ENCODE measurements at regions not wholly inside any gene's neighbourhood (a gene's known extent, or its start where the extent isn't known, plus 50 kb on each side); places are given as distances from the start of the nearest gene placed in this dataset.

GRCh38 chr3:66598168-66598567 lies 97.3 kb upstream of the LRIG1 start:
- Histone ChIP-seq H3K4me3 (ENCODE audit: low read length) (no peak overlapping the region), H3K9ac (ENCODE audit: low read length) (no peak overlapping the region), H3K36me3 (ENCODE audit: control insufficient read depth, insufficient read depth, low read length) (no peaks in the 10 kb centered on the region), H3K9me3 (ENCODE audit: control insufficient read depth, low read length) (no peaks in the 10 kb centered on the region), H3K4me1 (ENCODE audit: control insufficient read depth, insufficient read depth, low read length) (peaks cover 5% of the 10 kb centered on the region), H3K27me3 (ENCODE audit: control insufficient read depth, insufficient read depth, low read length) (no peaks in the 10 kb centered on the region)

- Histone ChIP-seq H3K4me1 (ENCODE audit: control insufficient read depth, insufficient read depth, low read length) (peaks cover 15% of the 10 kb centered on the region), H3K36me3 (ENCODE audit: control insufficient read depth, insufficient read depth, low read length) (no peaks in the 10 kb centered on the region), H3K27me3 (ENCODE audit: control insufficient read depth, insufficient read depth, low read length) (no peaks in the 10 kb centered on the region), H3K4me3 (ENCODE audit: low read length) (no peak overlapping the region), H3K9ac (ENCODE audit: low read length) (no peak overlapping the region), H3K9me3 (ENCODE audit: control insufficient read depth, low read length) (no peaks in the 10 kb centered on the region)
These were observed 101.4 kb upstream of the LRIG1 start for GRCh38 chr3:66602237-66602636.

- no peaks in the 10 kb centered on the region for H3K36me3 ChIP-seq (ENCODE audit: control insufficient read depth, insufficient read depth, low read length)
- H3K4me3 ChIP-seq (ENCODE audit: low read length): no peak overlapping the region
- H3K9ac ChIP-seq (ENCODE audit: low read length): no peak overlapping the region
- H3K27me3 ChIP-seq (ENCODE audit: control insufficient read depth, insufficient read depth, low read length): no peaks in the 10 kb centered on the region
- H3K4me1 ChIP-seq (ENCODE audit: control insufficient read depth, insufficient read depth, low read length): peaks cover 15% of the 10 kb centered on the region
- no peaks in the 10 kb centered on the region for H3K9me3 ChIP-seq (ENCODE audit: control insufficient read depth, low read length)
These were observed 101.9 kb upstream of the LRIG1 start for GRCh38 chr3:66602691-66603090.

GRCh38 chr3:66603151-66603611 lies 102.4 kb upstream of the LRIG1 start:
- Histone ChIP-seq H3K4me3 (ENCODE audit: low read length) (no peak overlapping the region), H3K4me1 (ENCODE audit: control insufficient read depth, insufficient read depth, low read length) (peaks cover 15% of the 10 kb centered on the region), H3K9me3 (ENCODE audit: control insufficient read depth, low read length) (no peaks in the 10 kb centered on the region), H3K9ac (ENCODE audit: low read length) (no peak overlapping the region), H3K36me3 (ENCODE audit: control insufficient read depth, insufficient read depth, low read length) (no peaks in the 10 kb centered on the region), H3K27me3 (ENCODE audit: control insufficient read depth, insufficient read depth, low read length) (no peaks in the 10 kb centered on the region)

- H3K9ac ChIP-seq (ENCODE audit: low read length): no peak overlapping the region
- H3K9me3 ChIP-seq (ENCODE audit: control insufficient read depth, low read length): no peaks in the 10 kb centered on the region
- no peak overlapping the region for H3K4me3 ChIP-seq (ENCODE audit: low read length)
- H3K27me3 ChIP-seq (ENCODE audit: control insufficient read depth, insufficient read depth, low read length): no peaks in the 10 kb centered on the region
- H3K4me1 ChIP-seq (ENCODE audit: control insufficient read depth, insufficient read depth, low read length): peaks cover 15% of the 10 kb centered on the region
- H3K36me3 ChIP-seq (ENCODE audit: control insufficient read depth, insufficient read depth, low read length): no peaks in the 10 kb centered on the region
These were observed 103.7 kb upstream of the LRIG1 start for GRCh38 chr3:66604481-66604880.

GRCh38 chr3:66606126-66606525 lies 105.3 kb upstream of the LRIG1 start:
- Histone ChIP-seq H3K9me3 (ENCODE audit: control insufficient read depth, low read length) (no peaks in the 10 kb centered on the region), H3K9ac (ENCODE audit: low read length) (no peak overlapping the region), H3K27me3 (ENCODE audit: control insufficient read depth, insufficient read depth, low read length) (no peaks in the 10 kb centered on the region), H3K4me3 (ENCODE audit: low read length) (no peak overlapping the region), H3K36me3 (ENCODE audit: control insufficient read depth, insufficient read depth, low read length) (no peaks in the 10 kb centered on the region), H3K4me1 (ENCODE audit: control insufficient read depth, insufficient read depth, low read length) (peaks cover 15% of the 10 kb centered on the region)

- H3K4me3 ChIP-seq (ENCODE audit: low read length): no peak overlapping the region
- no peaks in the 10 kb centered on the region for H3K27me3 ChIP-seq (ENCODE audit: control insufficient read depth, insufficient read depth, low read length)
- H3K4me1 ChIP-seq (ENCODE audit: control insufficient read depth, insufficient read depth, low read length): peaks cover 15% of the 10 kb centered on the region
- no peak overlapping the region for H3K9ac ChIP-seq (ENCODE audit: low read length)
- no peaks in the 10 kb centered on the region for H3K36me3 ChIP-seq (ENCODE audit: control insufficient read depth, insufficient read depth, low read length)
- no peaks in the 10 kb centered on the region for H3K9me3 ChIP-seq (ENCODE audit: control insufficient read depth, low read length)
These were observed 106.0 kb upstream of the LRIG1 start for GRCh38 chr3:66606868-66607267.

- Histone ChIP-seq H3K4me1 (ENCODE audit: control insufficient read depth, insufficient read depth, low read length) (peaks cover 7% of the 10 kb centered on the region), H3K9ac (ENCODE audit: low read length) (no peak overlapping the region), H3K27me3 (ENCODE audit: control insufficient read depth, insufficient read depth, low read length) (no peaks in the 10 kb centered on the region), H3K36me3 (ENCODE audit: control insufficient read depth, insufficient read depth, low read length) (no peaks in the 10 kb centered on the region), H3K9me3 (ENCODE audit: control insufficient read depth, low read length) (no peaks in the 10 kb centered on the region), H3K4me3 (ENCODE audit: low read length) (no peak overlapping the region)
These were observed 109.1 kb upstream of the LRIG1 start for GRCh38 chr3:66609660-66610561.

- H3K9me3 ChIP-seq (ENCODE audit: control insufficient read depth, low read length): no peaks in the 10 kb centered on the region
- H3K36me3 ChIP-seq (ENCODE audit: control insufficient read depth, insufficient read depth, low read length): no peaks in the 10 kb centered on the region
- peaks cover under 1% of the 10 kb centered on the region for H3K4me1 ChIP-seq (ENCODE audit: control insufficient read depth, insufficient read depth, low read length)
- H3K27me3 ChIP-seq (ENCODE audit: control insufficient read depth, insufficient read depth, low read length): no peaks in the 10 kb centered on the region
- H3K4me3 ChIP-seq (ENCODE audit: low read length): no peak overlapping the region
- H3K9ac ChIP-seq (ENCODE audit: low read length): no peak overlapping the region
These were observed 109.7 kb upstream of the LRIG1 start for GRCh38 chr3:66610562-66610909.

GRCh38 chr3:66615643-66616301 lies 115.0 kb upstream of the LRIG1 start:
- Histone ChIP-seq H3K9ac (ENCODE audit: low read length) (no peak overlapping the region), H3K4me3 (ENCODE audit: low read length) (no peak overlapping the region), H3K4me1 (ENCODE audit: control insufficient read depth, insufficient read depth, low read length) (no peaks in the 10 kb centered on the region), H3K36me3 (ENCODE audit: control insufficient read depth, insufficient read depth, low read length) (no peaks in the 10 kb centered on the region), H3K9me3 (ENCODE audit: control insufficient read depth, low read length) (no peaks in the 10 kb centered on the region), H3K27me3 (ENCODE audit: control insufficient read depth, insufficient read depth, low read length) (no peaks in the 10 kb centered on the region)

- no peaks in the 10 kb centered on the region for H3K27me3 ChIP-seq (ENCODE audit: control insufficient read depth, insufficient read depth, low read length)
- no peaks in the 10 kb centered on the region for H3K36me3 ChIP-seq (ENCODE audit: control insufficient read depth, insufficient read depth, low read length)
- no peaks in the 10 kb centered on the region for H3K9me3 ChIP-seq (ENCODE audit: control insufficient read depth, low read length)
- no peak overlapping the region for H3K4me3 ChIP-seq (ENCODE audit: low read length)
- no peak overlapping the region for H3K9ac ChIP-seq (ENCODE audit: low read length)
- H3K4me1 ChIP-seq (ENCODE audit: control insufficient read depth, insufficient read depth, low read length): no peaks in the 10 kb centered on the region
These were observed 116.5 kb upstream of the LRIG1 start for GRCh38 chr3:66617351-66617750.

- Histone ChIP-seq H3K4me3 (ENCODE audit: low read length) (no peak overlapping the region), H3K9me3 (ENCODE audit: control insufficient read depth, low read length) (no peaks in the 10 kb centered on the region), H3K36me3 (ENCODE audit: control insufficient read depth, insufficient read depth, low read length) (no peaks in the 10 kb centered on the region), H3K27me3 (ENCODE audit: control insufficient read depth, insufficient read depth, low read length) (no peaks in the 10 kb centered on the region), H3K4me1 (ENCODE audit: control insufficient read depth, insufficient read depth, low read length) (no peaks in the 10 kb centered on the region), H3K9ac (ENCODE audit: low read length) (no peak overlapping the region)
These were observed 117.2 kb upstream of the LRIG1 start for GRCh38 chr3:66618066-66618465.

Measured in mucosa of stomach (tissue), 1 donor.